ENCODE measurements at regions not wholly inside any gene's neighbourhood (a gene's known extent, or its start where the extent isn't known, plus 50 kb on each side); places are given as distances from the start of the nearest gene placed in this dataset.
A peak's percentile ranks its signal among the peaks of the same experiment; 100 is the strongest.

DNA sequence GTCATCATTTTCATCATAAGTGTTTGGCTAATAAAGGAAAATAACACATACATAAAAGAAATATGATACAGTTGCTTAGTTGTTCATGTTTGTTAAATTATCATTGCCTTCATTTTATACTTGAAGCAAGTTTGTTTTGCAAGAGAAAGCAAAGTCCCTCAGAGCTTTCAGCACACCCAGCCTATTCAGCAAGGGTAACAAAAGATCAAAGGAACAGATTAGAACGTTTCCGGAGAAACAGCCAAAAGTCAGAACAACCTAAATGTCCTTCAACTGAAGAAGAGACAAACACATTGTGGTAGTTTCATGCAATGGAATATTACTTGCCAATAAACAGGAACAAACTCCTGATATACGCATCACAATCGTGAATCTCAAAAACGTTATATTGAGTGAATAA lies 380.7 kb downstream of the MZT1 start (continued):
- TF ChIP-seq, protein P1, sequence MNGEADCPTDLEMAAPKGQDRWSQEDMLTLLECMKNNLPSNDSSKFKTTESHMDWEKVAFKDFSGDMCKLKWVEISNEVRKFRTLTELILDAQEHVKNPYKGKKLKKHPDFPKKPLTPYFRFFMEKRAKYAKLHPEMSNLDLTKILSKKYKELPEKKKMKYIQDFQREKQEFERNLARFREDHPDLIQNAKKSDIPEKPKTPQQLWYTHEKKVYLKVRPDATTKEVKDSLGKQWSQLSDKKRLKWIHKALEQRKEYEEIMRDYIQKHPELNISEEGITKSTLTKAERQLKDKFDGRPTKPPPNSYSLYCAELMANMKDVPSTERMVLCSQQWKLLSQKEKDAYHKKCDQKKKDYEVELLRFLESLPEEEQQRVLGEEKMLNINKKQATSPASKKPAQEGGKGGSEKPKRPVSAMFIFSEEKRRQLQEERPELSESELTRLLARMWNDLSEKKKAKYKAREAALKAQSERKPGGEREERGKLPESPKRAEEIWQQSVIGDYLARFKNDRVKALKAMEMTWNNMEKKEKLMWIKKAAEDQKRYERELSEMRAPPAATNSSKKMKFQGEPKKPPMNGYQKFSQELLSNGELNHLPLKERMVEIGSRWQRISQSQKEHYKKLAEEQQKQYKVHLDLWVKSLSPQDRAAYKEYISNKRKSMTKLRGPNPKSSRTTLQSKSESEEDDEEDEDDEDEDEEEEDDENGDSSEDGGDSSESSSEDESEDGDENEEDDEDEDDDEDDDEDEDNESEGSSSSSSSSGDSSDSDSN (CRISPR knock-in tag; IDR thresholded peaks at IDR 0.05) = no peak
- TF ChIP-seq, protein P2, sequence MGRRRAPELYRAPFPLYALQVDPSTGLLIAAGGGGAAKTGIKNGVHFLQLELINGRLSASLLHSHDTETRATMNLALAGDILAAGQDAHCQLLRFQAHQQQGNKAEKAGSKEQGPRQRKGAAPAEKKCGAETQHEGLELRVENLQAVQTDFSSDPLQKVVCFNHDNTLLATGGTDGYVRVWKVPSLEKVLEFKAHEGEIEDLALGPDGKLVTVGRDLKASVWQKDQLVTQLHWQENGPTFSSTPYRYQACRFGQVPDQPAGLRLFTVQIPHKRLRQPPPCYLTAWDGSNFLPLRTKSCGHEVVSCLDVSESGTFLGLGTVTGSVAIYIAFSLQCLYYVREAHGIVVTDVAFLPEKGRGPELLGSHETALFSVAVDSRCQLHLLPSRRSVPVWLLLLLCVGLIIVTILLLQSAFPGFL (CRISPR knock-in tag; IDR thresholded peaks at IDR 0.05) = no peak
- TF ChIP-seq ZNF17 (CRISPR knock-in tag; IDR thresholded peaks at IDR 0.05) (no peak), HHEX (CRISPR knock-in tag; IDR thresholded peaks at IDR 0.05) (no peak), ZNF782 (CRISPR knock-in tag; IDR thresholded peaks at IDR 0.05; ENCODE audit: borderline replicate concordance) (no peak), FOXP1 (IDR thresholded peaks at IDR 0.05) (no peak), FOXP1 (CRISPR knock-in tag; IDR thresholded peaks at IDR 0.05) (no peak), GABPA (IDR thresholded peaks at IDR 0.05; ENCODE audit: low read depth, low read length) (no peak), GABPA (CRISPR knock-in tag; IDR thresholded peaks at IDR 0.05; ENCODE audit: low read depth) (0 out of 2 replicates have a peak, but pooled peaks have one; percentile 22), SAP130 (CRISPR knock-in tag; IDR thresholded peaks at IDR 0.05; ENCODE audit: low read depth) (no peak), ZNF549 (CRISPR knock-in tag; IDR thresholded peaks at IDR 0.05) (no peak), KLF9 (CRISPR knock-in tag; IDR thresholded peaks at IDR 0.05; ENCODE audit: low read depth) (no peak), ZNF296 (CRISPR knock-in tag; conservative IDR thresholded peaks at IDR 0.05) (no peak), ZNF879 (CRISPR knock-in tag; IDR thresholded peaks at IDR 0.05) (no peak), ZNF605 (CRISPR knock-in tag; IDR thresholded peaks at IDR 0.05) (no peak), ZFP62 (CRISPR knock-in tag; IDR thresholded peaks at IDR 0.05) (no peak), ZNF510 (CRISPR knock-in tag; IDR thresholded peaks at IDR 0.05; ENCODE audit: low read depth) (no peak), THYN1 (CRISPR knock-in tag; IDR thresholded peaks at IDR 0.05; ENCODE audit: borderline replicate concordance, low read depth) (no peak)
- TF ChIP-seq, protein P3, sequence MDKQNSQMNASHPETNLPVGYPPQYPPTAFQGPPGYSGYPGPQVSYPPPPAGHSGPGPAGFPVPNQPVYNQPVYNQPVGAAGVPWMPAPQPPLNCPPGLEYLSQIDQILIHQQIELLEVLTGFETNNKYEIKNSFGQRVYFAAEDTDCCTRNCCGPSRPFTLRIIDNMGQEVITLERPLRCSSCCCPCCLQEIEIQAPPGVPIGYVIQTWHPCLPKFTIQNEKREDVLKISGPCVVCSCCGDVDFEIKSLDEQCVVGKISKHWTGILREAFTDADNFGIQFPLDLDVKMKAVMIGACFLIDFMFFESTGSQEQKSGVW (CRISPR knock-in tag; IDR thresholded peaks at IDR 0.05; ENCODE audit: borderline replicate concordance) = no peak
- TF ChIP-seq, protein P4, sequence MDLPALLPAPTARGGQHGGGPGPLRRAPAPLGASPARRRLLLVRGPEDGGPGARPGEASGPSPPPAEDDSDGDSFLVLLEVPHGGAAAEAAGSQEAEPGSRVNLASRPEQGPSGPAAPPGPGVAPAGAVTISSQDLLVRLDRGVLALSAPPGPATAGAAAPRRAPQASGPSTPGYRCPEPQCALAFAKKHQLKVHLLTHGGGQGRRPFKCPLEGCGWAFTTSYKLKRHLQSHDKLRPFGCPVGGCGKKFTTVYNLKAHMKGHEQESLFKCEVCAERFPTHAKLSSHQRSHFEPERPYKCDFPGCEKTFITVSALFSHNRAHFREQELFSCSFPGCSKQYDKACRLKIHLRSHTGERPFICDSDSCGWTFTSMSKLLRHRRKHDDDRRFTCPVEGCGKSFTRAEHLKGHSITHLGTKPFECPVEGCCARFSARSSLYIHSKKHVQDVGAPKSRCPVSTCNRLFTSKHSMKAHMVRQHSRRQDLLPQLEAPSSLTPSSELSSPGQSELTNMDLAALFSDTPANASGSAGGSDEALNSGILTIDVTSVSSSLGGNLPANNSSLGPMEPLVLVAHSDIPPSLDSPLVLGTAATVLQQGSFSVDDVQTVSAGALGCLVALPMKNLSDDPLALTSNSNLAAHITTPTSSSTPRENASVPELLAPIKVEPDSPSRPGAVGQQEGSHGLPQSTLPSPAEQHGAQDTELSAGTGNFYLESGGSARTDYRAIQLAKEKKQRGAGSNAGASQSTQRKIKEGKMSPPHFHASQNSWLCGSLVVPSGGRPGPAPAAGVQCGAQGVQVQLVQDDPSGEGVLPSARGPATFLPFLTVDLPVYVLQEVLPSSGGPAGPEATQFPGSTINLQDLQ (CRISPR knock-in tag; IDR thresholded peaks at IDR 0.05) = no peak
- TF ChIP-seq, protein P5, sequence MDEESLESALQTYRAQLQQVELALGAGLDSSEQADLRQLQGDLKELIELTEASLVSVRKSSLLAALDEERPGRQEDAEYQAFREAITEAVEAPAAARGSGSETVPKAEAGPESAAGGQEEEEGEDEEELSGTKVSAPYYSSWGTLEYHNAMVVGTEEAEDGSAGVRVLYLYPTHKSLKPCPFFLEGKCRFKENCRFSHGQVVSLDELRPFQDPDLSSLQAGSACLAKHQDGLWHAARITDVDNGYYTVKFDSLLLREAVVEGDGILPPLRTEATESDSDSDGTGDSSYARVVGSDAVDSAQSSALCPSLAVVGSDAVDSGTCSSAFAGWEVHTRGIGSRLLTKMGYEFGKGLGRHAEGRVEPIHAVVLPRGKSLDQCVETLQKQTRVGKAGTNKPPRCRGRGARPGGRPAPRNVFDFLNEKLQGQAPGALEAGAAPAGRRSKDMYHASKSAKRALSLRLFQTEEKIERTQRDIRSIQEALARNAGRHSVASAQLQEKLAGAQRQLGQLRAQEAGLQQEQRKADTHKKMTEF (CRISPR knock-in tag; IDR thresholded peaks at IDR 0.05) = no peak
- TF ChIP-seq, protein P6, sequence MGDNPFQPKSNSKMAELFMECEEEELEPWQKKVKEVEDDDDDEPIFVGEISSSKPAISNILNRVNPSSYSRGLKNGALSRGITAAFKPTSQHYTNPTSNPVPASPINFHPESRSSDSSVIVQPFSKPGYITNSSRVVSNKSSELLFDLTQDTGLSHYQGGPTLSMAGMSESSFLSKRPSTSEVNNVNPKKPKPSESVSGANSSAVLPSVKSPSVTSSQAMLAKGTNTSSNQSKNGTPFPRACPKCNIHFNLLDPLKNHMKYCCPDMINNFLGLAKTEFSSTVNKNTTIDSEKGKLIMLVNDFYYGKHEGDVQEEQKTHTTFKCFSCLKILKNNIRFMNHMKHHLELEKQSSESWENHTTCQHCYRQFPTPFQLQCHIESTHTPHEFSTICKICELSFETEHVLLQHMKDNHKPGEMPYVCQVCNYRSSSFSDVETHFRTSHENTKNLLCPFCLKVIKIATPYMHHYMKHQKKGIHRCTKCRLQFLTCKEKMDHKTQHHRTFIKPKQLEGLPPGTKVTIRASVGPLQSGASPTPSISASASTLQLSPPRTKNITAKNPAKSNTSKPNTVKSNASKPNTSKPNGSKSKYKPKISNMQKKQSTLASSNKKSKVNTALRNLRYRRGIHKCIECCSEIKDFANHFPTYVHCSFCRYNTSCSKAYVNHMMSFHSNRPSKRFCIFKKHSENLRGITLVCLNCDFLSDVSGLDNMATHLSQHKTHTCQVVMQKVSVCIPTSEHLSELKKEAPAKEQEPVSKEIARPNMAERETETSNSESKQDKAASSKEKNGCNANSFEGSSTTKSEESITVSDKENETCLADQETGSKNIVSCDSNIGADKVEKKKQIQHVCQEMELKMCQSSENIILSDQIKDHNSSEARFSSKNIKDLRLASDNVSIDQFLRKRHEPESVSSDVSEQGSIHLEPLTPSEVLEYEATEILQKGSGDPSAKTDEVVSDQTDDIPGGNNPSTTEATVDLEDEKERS (CRISPR knock-in tag; IDR thresholded peaks at IDR 0.05) = peak; percentile 47; the same call in 1 of the 2 replicates
